ENCODE measurements at regions not wholly inside any gene's neighbourhood (a gene's known extent, or its start where the extent isn't known, plus 50 kb on each side); places are given as distances from the start of the nearest gene placed in this dataset.
"Not testable (repeated sequence)": the region's sequence is repeated elsewhere in the genome, so short reads cannot be mapped to it uniquely, and the experiment has no call there.

GRCh38 chr2:129347486-129348217, 631.8 kb upstream of the RAB6C start:
- DNase-seq = no peak

- DNase-seq = no peak
These were observed 624.8 kb upstream of the RAB6C start for GRCh38 chr2:129354631-129355030.

- no peak for DNase-seq
These were observed 617.8 kb upstream of the RAB6C start for GRCh38 chr2:129361688-129362087.

GRCh38 chr2:129366263-129366662, 613.2 kb upstream of the RAB6C start:
- DNase-seq = no peak

GRCh38 chr2:129367107-129367506, 612.4 kb upstream of the RAB6C start:
- DNase-seq = no peak

GRCh38 chr2:129369437-129369836, 610.0 kb upstream of the RAB6C start:
- DNase-seq = no peak

- DNase-seq = no peak
These were observed 605.0 kb upstream of the RAB6C start for GRCh38 chr2:129374452-129374851.

GRCh38 chr2:129375632-129376425, 603.6 kb upstream of the RAB6C start:
- no peak for DNase-seq

- no peak for DNase-seq
These were observed 602.9 kb upstream of the RAB6C start for GRCh38 chr2:129376426-129377077.

GRCh38 chr2:129377078-129377469, 602.4 kb upstream of the RAB6C start:
- no peak for DNase-seq

- DNase-seq = no peak
These were observed 601.3 kb upstream of the RAB6C start for GRCh38 chr2:129378186-129378585.

- DNase-seq = no peak
These were observed 600.1 kb upstream of the RAB6C start for GRCh38 chr2:129379411-129379810.

- DNase-seq = no peak
These were observed 597.7 kb upstream of the RAB6C start for GRCh38 chr2:129381789-129382188.

- no peak for DNase-seq
These were observed 590.6 kb upstream of the RAB6C start for GRCh38 chr2:129388870-129389269.

- DNase-seq = no peak
These were observed 585.6 kb upstream of the RAB6C start for GRCh38 chr2:129393816-129394215.

GRCh38 chr2:129396980-129397599, 582.4 kb upstream of the RAB6C start:
- DNase-seq = no peak

GRCh38 chr2:129400826-129401225, 578.6 kb upstream of the RAB6C start:
- no peak for DNase-seq

- DNase-seq = no peak
These were observed 577.4 kb upstream of the RAB6C start for GRCh38 chr2:129402076-129402475.

GRCh38 chr2:129404000-129404685, 575.3 kb upstream of the RAB6C start:
- no peak for DNase-seq

GRCh38 chr2:129408570-129408969, 570.9 kb upstream of the RAB6C start:
- DNase-seq = no peak

GRCh38 chr2:129417041-129417440, 562.4 kb upstream of the RAB6C start:
- not testable (repeated sequence) for DNase-seq

- DNase-seq = no peak
These were observed 557.4 kb upstream of the RAB6C start for GRCh38 chr2:129422028-129422427.
